ENCODE measurements at regions not wholly inside any gene's neighbourhood (a gene's known extent, or its start where the extent isn't known, plus 50 kb on each side); places are given as distances from the start of the nearest gene placed in this dataset.

DNA sequence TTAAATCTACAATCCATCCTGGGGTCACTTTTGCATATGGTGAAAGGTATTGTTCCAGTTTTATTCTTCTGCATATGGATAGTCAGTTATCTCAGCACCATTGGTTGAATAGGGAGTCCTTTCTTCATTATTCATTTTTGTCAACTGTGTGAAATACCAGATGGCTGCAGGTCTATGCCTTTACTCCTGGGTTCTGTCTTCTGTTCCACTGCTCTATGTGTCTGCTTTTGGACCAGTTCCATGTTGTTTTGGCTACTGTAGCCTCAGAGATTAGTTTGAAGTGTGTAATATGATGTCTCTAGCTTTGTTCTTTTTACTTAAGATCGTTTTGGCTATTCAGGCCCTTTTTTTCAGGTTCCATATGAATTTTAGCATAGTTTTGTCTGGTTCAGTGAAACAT is 795.8 kb downstream of the OTOL1 start:
- TF ChIP-seq CTCF (IDR thresholded peaks at IDR 0.05) (no peak), POLR2A (IDR thresholded peaks at IDR 0.05) (no peak)

All from tibial nerve (tissue), 3 donors.